UCSD-AML1 (cell line): ENCODE measurements at regions not wholly inside any gene's neighbourhood (a gene's known extent, or its start where the extent isn't known, plus 50 kb on each side); places are given as distances from the start of the nearest gene placed in this dataset.
"Not testable (repeated sequence)": the region's sequence is repeated elsewhere in the genome, so short reads cannot be mapped to it uniquely, and the experiment has no call there.

Experiments used
- DNase-seq: peaks from one replicate; lab custom pipeline; 2025; ENCODE audit not compliant: unreplicated experiment; lab: John Stamatoyannopoulos, UW

GRCh38 chr1:206311611-206312273 lies 108.4 kb downstream of the SRGAP2 start:
- not testable (repeated sequence) for DNase-seq

- not testable (repeated sequence) for DNase-seq
These were observed 108.9 kb downstream of the SRGAP2 start for GRCh38 chr1:206312274-206312665.

GRCh38 chr1:206314951-206315636 lies 111.8 kb downstream of the SRGAP2 start:
- not testable (repeated sequence) for DNase-seq

- DNase-seq: not testable (repeated sequence)
These were observed 113.6 kb downstream of the SRGAP2 start for GRCh38 chr1:206316901-206317300.

GRCh38 chr1:206317878-206318514 lies 114.7 kb downstream of the SRGAP2 start:
- not testable (repeated sequence) for DNase-seq

GRCh38 chr1:206320227-206320626 lies 116.9 kb downstream of the SRGAP2 start:
- not testable (repeated sequence) for DNase-seq

- DNase-seq: not testable (repeated sequence)
These were observed 123.0 kb downstream of the SRGAP2 start for GRCh38 chr1:206326159-206326939.

- DNase-seq: not testable (repeated sequence)
These were observed 128.3 kb downstream of the SRGAP2 start for GRCh38 chr1:206331597-206331996.

GRCh38 chr1:206333316-206333715 lies 130.0 kb downstream of the SRGAP2 start:
- DNase-seq: not testable (repeated sequence)

GRCh38 chr1:206333897-206334296 lies 130.6 kb downstream of the SRGAP2 start:
- not testable (repeated sequence) for DNase-seq

- not testable (repeated sequence) for DNase-seq
These were observed 131.1 kb downstream of the SRGAP2 start for GRCh38 chr1:206334481-206334880.

- DNase-seq: not testable (repeated sequence)
These were observed 131.8 kb downstream of the SRGAP2 start for GRCh38 chr1:206335162-206335561.

- DNase-seq: not testable (repeated sequence)
These were observed 132.8 kb downstream of the SRGAP2 start for GRCh38 chr1:206335875-206336846.

- DNase-seq: not testable (repeated sequence)
These were observed 133.3 kb upstream of the IKBKE start for GRCh38 chr1:206337024-206337423.

GRCh38 chr1:206350493-206351275 lies 119.6 kb upstream of the IKBKE start:
- not testable (repeated sequence) for DNase-seq

GRCh38 chr1:206351276-206352052 lies 118.8 kb upstream of the IKBKE start:
- not testable (repeated sequence) for DNase-seq

- DNase-seq: not testable (repeated sequence)
These were observed 114.0 kb upstream of the IKBKE start for GRCh38 chr1:206356310-206356709.

GRCh38 chr1:206357962-206358361 lies 112.3 kb upstream of the IKBKE start:
- DNase-seq: not testable (repeated sequence)
